LoVo (cell line): ENCODE measurements at regions not wholly inside any gene's neighbourhood (a gene's known extent, or its start where the extent isn't known, plus 50 kb on each side); places are given as distances from the start of the nearest gene placed in this dataset.
"Not testable (repeated sequence)": the region's sequence is repeated elsewhere in the genome, so short reads cannot be mapped to it uniquely, and the experiment has no call there.

Experiments used
- DNase-seq: peaks from one replicate; pipeline ENCODE4 v3.0.0-alpha.2; 2016; ENCODE audit warnings: low spot score

DNA sequence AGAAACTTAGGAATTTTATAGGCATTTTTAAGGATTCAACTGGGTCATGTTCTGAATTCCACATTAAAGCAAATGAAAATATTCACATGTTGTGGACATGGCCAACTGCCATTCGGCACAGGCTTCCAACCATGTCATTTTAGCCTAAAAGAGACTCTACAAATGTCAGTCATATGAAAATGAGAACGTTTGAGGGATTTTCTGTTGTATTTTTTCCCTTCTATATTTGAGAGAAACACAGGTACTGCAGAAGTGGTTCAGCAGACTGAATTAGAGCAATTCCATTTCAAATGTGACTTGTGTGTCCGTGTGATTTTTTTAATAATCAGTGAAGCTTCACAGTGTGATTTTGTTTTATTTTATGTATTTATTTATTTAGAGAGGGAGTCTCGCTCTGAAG, 124.3 kb downstream of the TP53TG3F start:
- DNase-seq: not testable (repeated sequence)

GRCh38 chr16:33588589-33588988, 129.2 kb downstream of the TP53TG3F start:
- not testable (repeated sequence) for DNase-seq

DNA sequence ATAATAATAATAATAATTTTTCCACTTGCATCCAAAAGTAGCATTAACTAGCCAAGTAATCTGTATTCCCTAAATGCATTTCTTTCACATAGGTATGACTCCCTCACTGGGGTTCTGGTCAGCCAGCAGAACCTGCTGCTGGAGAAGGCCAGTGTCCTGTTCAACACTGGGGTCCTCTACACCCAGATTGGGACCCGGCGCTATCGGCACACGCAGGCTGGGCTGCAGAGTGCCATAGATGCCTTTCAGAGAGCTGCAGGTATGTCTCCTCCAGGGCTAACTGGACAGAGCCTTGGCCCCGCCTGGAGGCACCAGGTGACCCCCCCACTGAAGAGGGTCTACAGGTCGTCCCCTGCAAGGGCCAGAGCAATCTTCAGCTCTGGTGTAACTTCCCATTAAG, 133.9 kb downstream of the TP53TG3F start:
- not testable (repeated sequence) for DNase-seq

DNA sequence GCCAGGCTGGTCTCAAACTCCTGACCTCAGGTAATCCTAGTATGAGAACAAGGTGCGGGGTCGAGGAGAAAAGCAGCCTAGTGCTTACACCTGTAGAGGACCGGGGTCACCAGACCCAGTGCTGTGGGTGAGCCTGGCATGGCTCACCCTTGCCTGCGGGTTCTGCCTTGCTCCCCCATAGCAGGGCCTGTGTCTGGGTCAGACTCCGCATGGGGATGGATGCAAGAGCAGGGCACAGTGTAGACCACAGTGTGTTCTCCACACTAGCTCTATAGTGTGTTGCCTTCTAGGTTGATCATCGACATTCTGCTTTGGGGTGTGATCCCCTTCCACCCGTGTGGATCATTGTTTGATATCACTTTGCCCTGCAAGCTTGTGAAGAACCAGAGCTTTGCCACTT, 135.7 kb downstream of the TP53TG3F start:
- not testable (repeated sequence) for DNase-seq

GRCh38 chr16:33601029-33601428, 141.6 kb downstream of the TP53TG3F start:
- not testable (repeated sequence) for DNase-seq

DNA sequence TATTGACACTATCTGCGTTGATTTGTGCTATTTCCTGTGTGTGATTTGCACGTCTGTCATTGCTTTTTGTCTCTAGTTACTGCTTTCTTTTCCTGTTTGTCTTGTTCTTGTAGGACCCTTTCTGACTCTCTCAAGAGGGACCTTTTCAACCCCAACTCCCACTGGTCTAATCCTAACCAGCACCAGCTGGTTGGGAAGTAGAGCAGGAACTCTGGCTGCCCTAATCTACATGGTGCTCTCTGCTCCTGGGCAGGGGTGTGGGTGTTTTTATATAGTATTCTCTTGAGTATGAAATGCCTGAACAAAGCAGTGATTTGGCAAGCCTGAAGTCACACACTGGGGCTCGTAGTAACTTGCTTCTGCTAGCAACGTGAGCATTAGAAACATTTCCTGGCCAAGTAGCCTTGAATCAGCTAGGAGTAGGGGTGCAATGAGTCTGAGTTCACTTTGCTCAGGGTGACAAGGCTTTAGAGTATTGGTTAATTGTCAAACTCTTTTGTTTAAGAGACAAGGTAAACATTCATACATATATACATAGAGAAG, 164.2 kb downstream of the TP53TG3F start:
- DNase-seq: not testable (repeated sequence)

DNA sequence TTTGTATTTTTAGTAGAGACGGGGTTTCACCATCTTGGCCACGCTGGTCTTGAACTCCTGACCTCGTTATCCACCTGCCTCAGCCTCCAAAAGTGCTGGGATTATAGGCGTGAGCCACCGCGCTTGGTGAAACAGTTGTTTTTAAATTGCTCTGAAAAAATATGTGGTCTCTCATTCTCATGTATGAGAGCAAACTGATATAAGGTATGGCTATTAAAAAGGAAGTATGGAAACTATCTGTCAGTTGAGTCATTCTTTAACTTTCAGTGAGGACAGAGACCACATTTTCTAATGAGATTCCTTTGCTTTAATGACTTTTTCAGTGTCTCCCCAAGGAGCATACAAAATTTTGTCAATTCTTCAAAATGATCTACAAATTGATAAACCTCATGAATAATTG, 169.5 kb downstream of the TP53TG3F start:
- not testable (repeated sequence) for DNase-seq

DNA sequence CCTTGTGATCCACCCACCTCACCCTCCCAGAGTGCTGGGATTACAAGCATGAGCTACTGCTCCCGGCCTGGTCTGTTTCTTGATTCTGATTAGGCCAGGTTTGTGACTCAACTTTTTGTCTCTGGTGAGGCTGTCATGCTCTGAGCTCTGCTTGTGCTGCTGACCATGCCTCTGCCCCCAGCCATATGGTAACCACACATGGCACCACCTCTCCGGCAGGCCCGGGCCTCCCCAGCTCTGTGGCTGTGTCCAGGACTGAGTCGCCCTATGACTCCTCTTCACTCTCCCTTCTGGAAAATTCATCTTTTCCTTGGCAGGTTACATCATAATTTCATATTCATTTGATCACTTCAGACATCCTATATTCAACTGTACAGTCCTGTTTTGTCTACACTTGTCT, 172.3 kb downstream of the TP53TG3F start:
- not testable (repeated sequence) for DNase-seq

- not testable (repeated sequence) for DNase-seq
Measured at GRCh38 chr16:33634057-33634456, 174.6 kb downstream of the TP53TG3F start.

DNA sequence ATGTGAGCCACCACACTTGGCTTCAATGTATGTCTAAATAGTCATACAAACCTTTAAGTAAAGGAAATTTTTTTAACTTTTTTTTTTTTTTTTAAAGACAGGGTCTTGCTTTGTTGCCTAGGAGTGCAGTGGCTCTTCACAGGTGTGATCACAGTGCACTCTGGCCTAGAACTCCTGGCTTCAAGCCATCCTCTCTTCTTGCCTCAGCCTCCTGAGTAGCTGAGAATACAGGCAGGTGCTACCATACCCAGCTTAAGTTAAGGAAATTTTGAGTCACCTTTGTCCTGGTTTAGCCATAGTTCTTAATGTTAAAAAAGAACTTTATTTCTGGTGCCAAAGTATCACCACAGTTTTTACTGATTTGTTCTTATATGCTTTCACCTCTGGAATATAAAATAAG, 177.3 kb downstream of the TP53TG3F start:
- not testable (repeated sequence) for DNase-seq

DNA sequence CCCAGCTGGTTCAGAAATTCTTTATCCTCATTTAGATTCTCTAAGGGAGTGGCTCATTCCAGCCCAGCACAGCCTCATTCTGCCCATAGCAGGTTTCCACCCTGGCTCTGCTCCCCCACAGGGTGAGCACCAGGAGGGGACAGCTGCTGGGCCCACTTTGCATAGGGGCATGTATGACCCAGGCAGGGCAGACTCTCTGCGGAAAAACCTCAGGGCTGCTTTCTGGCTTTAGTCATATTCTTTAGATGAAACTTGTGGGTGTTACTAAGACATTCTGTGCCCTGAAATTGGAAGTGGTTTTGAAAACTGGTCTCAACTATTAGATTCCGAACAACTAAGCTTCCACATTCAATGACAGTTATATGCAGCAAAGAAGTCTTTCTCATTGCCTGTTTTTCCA, 183.9 kb downstream of the TP53TG3F start:
- not testable (repeated sequence) for DNase-seq

GRCh38 chr16:33643698-33644381, 184.4 kb downstream of the TP53TG3F start:
- not testable (repeated sequence) for DNase-seq

DNA sequence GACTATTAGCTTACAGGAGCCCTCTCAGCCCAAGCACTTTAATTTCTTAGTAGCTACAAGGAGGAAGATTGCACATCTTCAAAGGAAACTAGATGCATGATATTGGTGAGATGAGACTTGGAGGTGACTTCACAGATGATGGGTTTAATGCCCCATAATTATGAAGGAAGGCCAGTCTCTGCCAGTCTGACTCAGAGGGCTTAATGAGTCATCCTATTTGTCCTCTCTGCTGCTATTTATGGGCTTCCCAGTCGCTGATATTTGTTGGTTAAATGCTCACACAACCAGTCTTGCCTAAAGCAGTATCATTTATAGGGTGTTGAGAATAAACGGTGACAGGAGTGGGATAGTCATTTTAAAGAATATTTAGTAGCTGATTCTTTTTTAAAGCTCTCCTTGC, 187.0 kb downstream of the TP53TG3F start:
- DNase-seq: peak; percentile 10

- not testable (repeated sequence) for DNase-seq
Measured at GRCh38 chr16:33655756-33656155, 196.3 kb downstream of the TP53TG3F start.

DNA sequence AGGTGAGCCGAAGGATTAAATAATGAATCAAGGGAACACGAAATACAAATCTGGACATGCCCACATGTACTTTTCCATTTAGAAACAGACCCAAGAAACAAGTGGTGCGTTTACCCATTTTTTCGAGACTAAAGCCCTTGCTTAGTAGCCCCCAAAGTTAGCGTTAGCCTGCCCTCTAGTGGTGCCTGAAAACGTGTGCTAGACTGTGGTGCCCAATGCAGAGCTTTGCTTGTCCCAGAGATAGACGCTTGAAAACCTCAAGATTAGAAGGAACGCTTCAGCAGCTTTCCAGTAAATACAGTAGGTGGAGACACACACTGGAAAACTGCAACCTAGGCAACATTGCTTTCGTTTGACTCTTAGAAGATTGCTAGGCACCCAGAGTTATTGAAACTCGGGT, 197.0 kb downstream of the TP53TG3F start:
- DNase-seq: not testable (repeated sequence)

GRCh38 chr16:33657717-33658116, 198.3 kb downstream of the TP53TG3F start:
- not testable (repeated sequence) for DNase-seq

DNA sequence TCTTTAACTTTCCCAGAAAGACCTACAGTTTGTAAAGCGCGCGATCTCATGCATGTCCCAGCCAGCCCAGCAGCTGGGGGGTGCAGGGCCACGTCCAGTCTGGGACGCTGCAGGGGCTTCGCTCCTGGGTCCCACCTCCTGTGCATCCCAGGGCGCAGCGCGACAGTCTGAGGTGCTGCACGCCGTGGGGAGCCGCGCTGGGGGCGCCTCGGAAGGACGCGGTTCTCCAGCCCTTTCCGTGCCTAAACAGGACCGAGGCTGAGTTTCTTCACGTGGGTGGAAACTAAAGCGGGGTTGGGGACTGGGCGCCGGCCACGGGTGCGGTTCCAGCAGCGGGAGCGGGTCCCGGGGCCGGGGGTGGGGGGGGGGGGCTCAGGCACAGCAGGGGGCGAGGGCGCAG, 221.4 kb downstream of the TP53TG3F start:
- not testable (repeated sequence) for DNase-seq

DNA sequence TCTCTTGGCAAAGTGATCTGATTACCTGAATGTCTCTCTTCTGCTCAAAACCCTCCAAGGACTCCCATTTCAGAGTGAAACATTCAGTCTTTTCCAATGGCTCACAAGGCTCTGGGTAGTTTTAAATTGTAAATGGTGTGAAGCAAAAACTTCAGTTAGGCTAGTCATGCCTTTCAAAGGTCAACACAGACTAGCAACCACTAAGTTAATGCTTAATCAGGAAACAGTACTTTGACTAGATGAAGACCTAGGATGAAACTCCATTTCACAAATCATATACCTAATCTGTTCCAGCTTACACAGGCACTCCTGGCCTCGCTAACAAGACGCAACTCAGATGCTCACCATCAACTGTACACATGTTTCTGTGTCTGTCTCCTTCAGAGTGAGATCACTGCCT, 240.9 kb downstream of the TP53TG3F start:
- not testable (repeated sequence) for DNase-seq

DNA sequence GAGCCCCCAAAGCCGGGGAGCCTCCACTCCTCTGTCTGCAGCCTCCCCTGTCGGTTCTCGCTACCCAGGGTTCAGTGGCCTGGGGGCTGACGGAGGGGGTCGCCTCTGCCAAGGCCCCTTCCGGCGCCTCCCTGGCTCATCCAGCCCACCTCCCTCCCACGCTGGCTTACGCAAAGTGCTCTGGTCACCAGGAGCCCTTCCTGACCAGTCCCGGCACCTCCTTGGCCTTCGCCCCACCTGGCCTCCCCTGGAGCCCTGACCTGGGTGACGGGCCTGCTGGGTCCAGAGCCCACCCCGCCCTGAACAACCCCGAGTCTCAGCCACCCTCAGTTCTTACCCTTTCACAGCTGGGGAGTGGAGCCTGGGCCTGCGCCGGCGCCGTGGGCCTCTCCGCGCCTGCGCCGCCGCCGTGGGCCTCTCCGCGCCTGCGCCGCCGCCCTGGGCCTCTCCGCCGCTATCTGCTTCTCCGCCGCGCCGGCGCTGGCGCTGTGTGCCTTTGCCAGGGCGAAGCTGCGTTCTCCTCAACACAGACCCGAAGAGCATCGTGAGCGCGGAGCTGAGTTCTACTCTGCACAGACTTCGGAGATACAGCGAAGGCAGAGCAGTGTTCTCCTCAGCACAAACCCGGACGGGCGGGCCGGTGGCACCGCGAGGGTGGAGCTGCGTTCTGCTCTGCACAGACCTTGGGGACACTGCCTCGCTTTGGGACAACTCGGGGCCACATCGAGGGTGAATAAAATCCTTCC, 247.6 kb downstream of the TP53TG3F start:
- DNase-seq: not testable (repeated sequence)

GRCh38 chr16:33707591-33707934, 248.2 kb downstream of the TP53TG3F start:
- DNase-seq: not testable (repeated sequence)

- not testable (repeated sequence) for DNase-seq
Measured at GRCh38 chr16:33709856-33710695, 250.7 kb downstream of the TP53TG3F start.

DNA sequence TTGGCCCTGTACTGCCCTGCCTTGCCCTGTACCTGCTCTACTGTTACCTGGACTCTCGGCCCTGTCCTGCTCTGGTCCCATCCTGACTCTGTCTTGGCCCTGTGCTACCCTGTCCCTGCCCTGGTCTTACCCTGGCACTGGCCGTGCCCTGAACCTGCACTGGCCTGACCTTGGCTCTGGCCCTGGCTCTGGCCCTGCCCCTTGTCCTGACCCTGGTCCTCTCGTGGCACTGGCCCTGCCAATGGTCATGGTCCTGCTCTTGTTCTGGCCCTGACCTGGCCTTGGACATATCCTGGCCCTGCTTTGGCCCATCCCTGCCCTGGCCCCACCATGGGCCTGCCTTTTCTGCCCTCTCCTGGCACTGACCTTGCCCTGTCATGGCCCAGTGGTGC, 251.3 kb downstream of the TP53TG3F start:
- DNase-seq: not testable (repeated sequence)
